ENCODE measurements at regions not wholly inside any gene's neighbourhood (a gene's known extent, or its start where the extent isn't known, plus 50 kb on each side); places are given as distances from the start of the nearest gene placed in this dataset.
A peak's percentile ranks its signal among the peaks of the same experiment; 100 is the strongest.

- in situ Hi-C loops (cut with HindIII; ENCODE audit: low pct_ligation_motif_present, low pct_unique_long_range_greater_than_20kb, low sequenced_read_pairs) = no loop called here
- DNase-seq = no peak
These were observed 631.5 kb downstream of the METTL15 start for GRCh38 chr11:28739489-28740280.

GRCh38 chr11:28738549-28738948 lies 630.4 kb downstream of the METTL15 start:
- no peak for DNase-seq
- in situ Hi-C loops (cut with HindIII; ENCODE audit: low pct_ligation_motif_present, low pct_unique_long_range_greater_than_20kb, low sequenced_read_pairs) = no loop called here

GRCh38 chr11:28736256-28736655 lies 628.1 kb downstream of the METTL15 start:
- no peak for DNase-seq
- in situ Hi-C loops (cut with HindIII; ENCODE audit: low pct_ligation_motif_present, low pct_unique_long_range_greater_than_20kb, low sequenced_read_pairs) = no loop called here

GRCh38 chr11:28735511-28735910 lies 627.3 kb downstream of the METTL15 start:
- no peak for DNase-seq
- in situ Hi-C loops (cut with HindIII; ENCODE audit: low pct_ligation_motif_present, low pct_unique_long_range_greater_than_20kb, low sequenced_read_pairs) = no loop called here

GRCh38 chr11:28730889-28731288 lies 622.7 kb downstream of the METTL15 start:
- DNase-seq = no peak
- in situ Hi-C loops (cut with HindIII; ENCODE audit: low pct_ligation_motif_present, low pct_unique_long_range_greater_than_20kb, low sequenced_read_pairs) = no loop called here

GRCh38 chr11:28730336-28730735 lies 622.1 kb downstream of the METTL15 start:
- DNase-seq = no peak
- in situ Hi-C loops (cut with HindIII; ENCODE audit: low pct_ligation_motif_present, low pct_unique_long_range_greater_than_20kb, low sequenced_read_pairs) = no loop called here

GRCh38 chr11:28729339-28729738 lies 621.2 kb downstream of the METTL15 start:
- in situ Hi-C loops (cut with HindIII; ENCODE audit: low pct_ligation_motif_present, low pct_unique_long_range_greater_than_20kb, low sequenced_read_pairs) = no loop called here
- DNase-seq = no peak

- in situ Hi-C loops (cut with HindIII; ENCODE audit: low pct_ligation_motif_present, low pct_unique_long_range_greater_than_20kb, low sequenced_read_pairs) = no loop called here
- DNase-seq = no peak
These were observed 620.5 kb downstream of the METTL15 start for GRCh38 chr11:28728666-28729065.

GRCh38 chr11:28727254-28727653 lies 619.1 kb downstream of the METTL15 start:
- DNase-seq = no peak
- in situ Hi-C loops (cut with HindIII; ENCODE audit: low pct_ligation_motif_present, low pct_unique_long_range_greater_than_20kb, low sequenced_read_pairs) = no loop called here

- DNase-seq = no peak
- in situ Hi-C loops (cut with HindIII; ENCODE audit: low pct_ligation_motif_present, low pct_unique_long_range_greater_than_20kb, low sequenced_read_pairs) = no loop called here
These were observed 618.2 kb downstream of the METTL15 start for GRCh38 chr11:28726432-28726831.

- in situ Hi-C loops (cut with HindIII; ENCODE audit: low pct_ligation_motif_present, low pct_unique_long_range_greater_than_20kb, low sequenced_read_pairs) = no loop called here
- no peak for DNase-seq
These were observed 607.5 kb downstream of the METTL15 start for GRCh38 chr11:28715726-28716125.

- DNase-seq = no peak
- in situ Hi-C loops (cut with HindIII; ENCODE audit: low pct_ligation_motif_present, low pct_unique_long_range_greater_than_20kb, low sequenced_read_pairs) = no loop called here
These were observed 605.7 kb downstream of the METTL15 start for GRCh38 chr11:28713850-28714249.

GRCh38 chr11:28708075-28708474 lies 599.9 kb downstream of the METTL15 start:
- no peak for DNase-seq
- in situ Hi-C loops (cut with HindIII; ENCODE audit: low pct_ligation_motif_present, low pct_unique_long_range_greater_than_20kb, low sequenced_read_pairs) = no loop called here

- in situ Hi-C loops (cut with HindIII; ENCODE audit: low pct_ligation_motif_present, low pct_unique_long_range_greater_than_20kb, low sequenced_read_pairs) = no loop called here
- DNase-seq = no peak
These were observed 596.6 kb downstream of the METTL15 start for GRCh38 chr11:28704801-28705200.

GRCh38 chr11:28703371-28703770 lies 595.2 kb downstream of the METTL15 start:
- no peak for DNase-seq
- in situ Hi-C loops (cut with HindIII; ENCODE audit: low pct_ligation_motif_present, low pct_unique_long_range_greater_than_20kb, low sequenced_read_pairs) = no loop called here

- DNase-seq = no peak
- in situ Hi-C loops (cut with HindIII; ENCODE audit: low pct_ligation_motif_present, low pct_unique_long_range_greater_than_20kb, low sequenced_read_pairs) = no loop called here
These were observed 594.7 kb downstream of the METTL15 start for GRCh38 chr11:28702871-28703270.

- DNase-seq = no peak
- in situ Hi-C loops (cut with HindIII; ENCODE audit: low pct_ligation_motif_present, low pct_unique_long_range_greater_than_20kb, low sequenced_read_pairs) = no loop called here
These were observed 594.2 kb downstream of the METTL15 start for GRCh38 chr11:28702450-28702790.

GRCh38 chr11:28701760-28702449 lies 593.7 kb downstream of the METTL15 start:
- in situ Hi-C loops (cut with HindIII; ENCODE audit: low pct_ligation_motif_present, low pct_unique_long_range_greater_than_20kb, low sequenced_read_pairs) = no loop called here
- DNase-seq = peak; percentile 74

- DNase-seq = no peak
- in situ Hi-C loops (cut with HindIII; ENCODE audit: low pct_ligation_motif_present, low pct_unique_long_range_greater_than_20kb, low sequenced_read_pairs) = no loop called here
These were observed 591.5 kb downstream of the METTL15 start for GRCh38 chr11:28699701-28700100.

Data from ACHN (cell line).